ENCODE measurements at regions not wholly inside any gene's neighbourhood (a gene's known extent, or its start where the extent isn't known, plus 50 kb on each side); places are given as distances from the start of the nearest gene placed in this dataset.

GRCh38 chr3:83941990-83942745, 1016.6 kb upstream of the CADM2 start:
- Histone ChIP-seq H3K27ac (ENCODE audit: low read depth in 1 of 2, low read length in 2 of 2) (no peak overlapping the region), H3K4me3 (ENCODE audit: low read depth in 1 of 3, low read length in 3 of 3) (no peak overlapping the region), H3K36me3 (ENCODE audit: control insufficient read depth in 4 of 4, insufficient read depth in 3 of 4, low read depth in 1 of 4, low read length in 3 of 4) (no peaks in the 10 kb centered on the region), H3K9ac (ENCODE audit: low read depth in 1 of 2, low read length in 2 of 2) (no peak overlapping the region), H3K4me1 (ENCODE audit: control insufficient read depth in 4 of 4, insufficient read depth in 4 of 4, low read length in 3 of 4) (no peaks in the 10 kb centered on the region), H3K9me3 (ENCODE audit: control insufficient read depth in 4 of 4, low read length in 3 of 4) (no peaks in the 10 kb centered on the region), H3K27me3 (ENCODE audit: control insufficient read depth in 4 of 4, insufficient read depth in 4 of 4, low read length in 3 of 4) (no peaks in the 10 kb centered on the region)
- 62% methylated on average over 11 of the region's 11 CpGs for WGBS
- no peak for DNase-seq (ENCODE audit: low spot score)
- TF ChIP-seq, protein P1, sequence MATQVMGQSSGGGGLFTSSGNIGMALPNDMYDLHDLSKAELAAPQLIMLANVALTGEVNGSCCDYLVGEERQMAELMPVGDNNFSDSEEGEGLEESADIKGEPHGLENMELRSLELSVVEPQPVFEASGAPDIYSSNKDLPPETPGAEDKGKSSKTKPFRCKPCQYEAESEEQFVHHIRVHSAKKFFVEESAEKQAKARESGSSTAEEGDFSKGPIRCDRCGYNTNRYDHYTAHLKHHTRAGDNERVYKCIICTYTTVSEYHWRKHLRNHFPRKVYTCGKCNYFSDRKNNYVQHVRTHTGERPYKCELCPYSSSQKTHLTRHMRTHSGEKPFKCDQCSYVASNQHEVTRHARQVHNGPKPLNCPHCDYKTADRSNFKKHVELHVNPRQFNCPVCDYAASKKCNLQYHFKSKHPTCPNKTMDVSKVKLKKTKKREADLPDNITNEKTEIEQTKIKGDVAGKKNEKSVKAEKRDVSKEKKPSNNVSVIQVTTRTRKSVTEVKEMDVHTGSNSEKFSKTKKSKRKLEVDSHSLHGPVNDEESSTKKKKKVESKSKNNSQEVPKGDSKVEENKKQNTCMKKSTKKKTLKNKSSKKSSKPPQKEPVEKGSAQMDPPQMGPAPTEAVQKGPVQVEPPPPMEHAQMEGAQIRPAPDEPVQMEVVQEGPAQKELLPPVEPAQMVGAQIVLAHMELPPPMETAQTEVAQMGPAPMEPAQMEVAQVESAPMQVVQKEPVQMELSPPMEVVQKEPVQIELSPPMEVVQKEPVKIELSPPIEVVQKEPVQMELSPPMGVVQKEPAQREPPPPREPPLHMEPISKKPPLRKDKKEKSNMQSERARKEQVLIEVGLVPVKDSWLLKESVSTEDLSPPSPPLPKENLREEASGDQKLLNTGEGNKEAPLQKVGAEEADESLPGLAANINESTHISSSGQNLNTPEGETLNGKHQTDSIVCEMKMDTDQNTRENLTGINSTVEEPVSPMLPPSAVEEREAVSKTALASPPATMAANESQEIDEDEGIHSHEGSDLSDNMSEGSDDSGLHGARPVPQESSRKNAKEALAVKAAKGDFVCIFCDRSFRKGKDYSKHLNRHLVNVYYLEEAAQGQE (IDR thresholded peaks at IDR 0.05): no peak
- TF ChIP-seq, protein P2, sequence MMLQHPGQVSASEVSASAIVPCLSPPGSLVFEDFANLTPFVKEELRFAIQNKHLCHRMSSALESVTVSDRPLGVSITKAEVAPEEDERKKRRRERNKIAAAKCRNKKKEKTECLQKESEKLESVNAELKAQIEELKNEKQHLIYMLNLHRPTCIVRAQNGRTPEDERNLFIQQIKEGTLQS (IDR thresholded peaks at IDR 0.05): no peak
- TF ChIP-seq SP1 (IDR thresholded peaks at IDR 0.05) (no peak), NR2F2 (IDR thresholded peaks at IDR 0.05) (no peak), YY1 (IDR thresholded peaks at IDR 0.05) (no peak), GABPA (IDR thresholded peaks at IDR 0.05 in 1 of 2, conservative IDR thresholded peaks at IDR 0.05 in 1 of 2) (no peak), RXRA (IDR thresholded peaks at IDR 0.05) (no peak), TAF1 (conservative IDR thresholded peaks at IDR 0.05) (no peak), FOXA1 (IDR thresholded peaks at IDR 0.05) (no peak), HNF4G (IDR thresholded peaks at IDR 0.05) (no peak), HNF4A (conservative IDR thresholded peaks at IDR 0.05) (no peak), EGR1 (IDR thresholded peaks at IDR 0.05; ENCODE audit: low read depth in 2 of 2) (no peak), RAD21 (IDR thresholded peaks at IDR 0.05) (no peak), ZBTB33 (IDR thresholded peaks at IDR 0.05) (no peak), FOXA2 (IDR thresholded peaks at IDR 0.05) (no peak), JUND (IDR thresholded peaks at IDR 0.05) (no peak), MAX (IDR thresholded peaks at IDR 0.05) (no peak)
- TF ChIP-seq, protein P3, sequence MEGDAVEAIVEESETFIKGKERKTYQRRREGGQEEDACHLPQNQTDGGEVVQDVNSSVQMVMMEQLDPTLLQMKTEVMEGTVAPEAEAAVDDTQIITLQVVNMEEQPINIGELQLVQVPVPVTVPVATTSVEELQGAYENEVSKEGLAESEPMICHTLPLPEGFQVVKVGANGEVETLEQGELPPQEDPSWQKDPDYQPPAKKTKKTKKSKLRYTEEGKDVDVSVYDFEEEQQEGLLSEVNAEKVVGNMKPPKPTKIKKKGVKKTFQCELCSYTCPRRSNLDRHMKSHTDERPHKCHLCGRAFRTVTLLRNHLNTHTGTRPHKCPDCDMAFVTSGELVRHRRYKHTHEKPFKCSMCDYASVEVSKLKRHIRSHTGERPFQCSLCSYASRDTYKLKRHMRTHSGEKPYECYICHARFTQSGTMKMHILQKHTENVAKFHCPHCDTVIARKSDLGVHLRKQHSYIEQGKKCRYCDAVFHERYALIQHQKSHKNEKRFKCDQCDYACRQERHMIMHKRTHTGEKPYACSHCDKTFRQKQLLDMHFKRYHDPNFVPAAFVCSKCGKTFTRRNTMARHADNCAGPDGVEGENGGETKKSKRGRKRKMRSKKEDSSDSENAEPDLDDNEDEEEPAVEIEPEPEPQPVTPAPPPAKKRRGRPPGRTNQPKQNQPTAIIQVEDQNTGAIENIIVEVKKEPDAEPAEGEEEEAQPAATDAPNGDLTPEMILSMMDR (IDR thresholded peaks at IDR 0.05; ENCODE audit: low read depth, low read length, missing input control): no peak

Measured in liver (tissue), 8 donors.